ENCODE measurements at regions not wholly inside any gene's neighbourhood (a gene's known extent, or its start where the extent isn't known, plus 50 kb on each side); places are given as distances from the start of the nearest gene placed in this dataset.

DNA sequence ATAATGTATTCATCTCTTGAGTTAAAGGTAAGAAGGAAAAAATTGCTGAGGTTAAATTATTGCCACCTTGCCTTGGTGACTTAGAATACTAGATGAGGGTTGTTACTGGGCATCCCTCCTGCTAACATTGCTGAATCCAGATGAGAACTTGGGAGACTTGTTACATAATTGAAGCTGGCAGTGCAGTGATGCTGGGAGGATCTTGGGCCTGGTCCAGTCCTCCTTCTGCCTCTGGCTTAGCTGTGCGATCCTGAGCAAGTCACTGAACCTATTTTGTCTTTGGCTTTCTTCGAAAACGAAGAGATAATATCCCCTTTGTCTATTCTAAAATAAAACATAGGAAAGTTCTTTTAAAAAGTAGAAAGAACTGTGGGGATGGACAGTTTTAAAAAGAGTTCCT is 244.9 kb upstream of the NRIP1 start:
- TF ChIP-seq, protein P1, sequence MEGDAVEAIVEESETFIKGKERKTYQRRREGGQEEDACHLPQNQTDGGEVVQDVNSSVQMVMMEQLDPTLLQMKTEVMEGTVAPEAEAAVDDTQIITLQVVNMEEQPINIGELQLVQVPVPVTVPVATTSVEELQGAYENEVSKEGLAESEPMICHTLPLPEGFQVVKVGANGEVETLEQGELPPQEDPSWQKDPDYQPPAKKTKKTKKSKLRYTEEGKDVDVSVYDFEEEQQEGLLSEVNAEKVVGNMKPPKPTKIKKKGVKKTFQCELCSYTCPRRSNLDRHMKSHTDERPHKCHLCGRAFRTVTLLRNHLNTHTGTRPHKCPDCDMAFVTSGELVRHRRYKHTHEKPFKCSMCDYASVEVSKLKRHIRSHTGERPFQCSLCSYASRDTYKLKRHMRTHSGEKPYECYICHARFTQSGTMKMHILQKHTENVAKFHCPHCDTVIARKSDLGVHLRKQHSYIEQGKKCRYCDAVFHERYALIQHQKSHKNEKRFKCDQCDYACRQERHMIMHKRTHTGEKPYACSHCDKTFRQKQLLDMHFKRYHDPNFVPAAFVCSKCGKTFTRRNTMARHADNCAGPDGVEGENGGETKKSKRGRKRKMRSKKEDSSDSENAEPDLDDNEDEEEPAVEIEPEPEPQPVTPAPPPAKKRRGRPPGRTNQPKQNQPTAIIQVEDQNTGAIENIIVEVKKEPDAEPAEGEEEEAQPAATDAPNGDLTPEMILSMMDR (IDR thresholded peaks at IDR 0.05), result no peak
- TF ChIP-seq POLR2AphosphoS5 (IDR thresholded peaks at IDR 0.05), result no peak

Data from breast epithelium (tissue), 3 donors.